Endodermal cell (in vitro differentiated cells): ENCODE measurements at regions not wholly inside any gene's neighbourhood (a gene's known extent, or its start where the extent isn't known, plus 50 kb on each side); places are given as distances from the start of the nearest gene placed in this dataset.

Source experiments
- DNase-seq: peaks from one replicate; pipeline ENCODE4 v3.0.0-alpha.2; 2017
- H3K27ac ChIP-seq: 2 replicates; pipeline ENCODE4 v1.5.1; 2013; ENCODE audit warnings: mild to moderate bottlenecking, low read depth, low read length, moderate library complexity
- H3K27me3 ChIP-seq: 2 replicates; pipeline ENCODE4 v1.6.1; 2013; ENCODE audit warnings: mild to moderate bottlenecking, low read length, moderate library complexity; ENCODE audit not compliant: insufficient read depth, control insufficient read depth, poor library complexity, severe bottlenecking
- H3K36me3 ChIP-seq: 2 replicates; pipeline ENCODE4 v1.7.0; 2013; ENCODE audit warnings: mild to moderate bottlenecking, low read length, moderate library complexity; ENCODE audit not compliant: control insufficient read depth, insufficient read depth
- H3K4me1 ChIP-seq: one replicate; pipeline ENCODE4 v1.7.0; 2013; ENCODE audit warnings: low read length; ENCODE audit not compliant: control insufficient read depth, insufficient read depth
- H3K4me3 ChIP-seq: 2 replicates; pipeline ENCODE4 v1.5.1; 2013; ENCODE audit warnings: mild to moderate bottlenecking, low read length, moderate library complexity
- H3K9ac ChIP-seq: 2 replicates; pipeline ENCODE4 v1.6.1; 2013; ENCODE audit warnings: mild to moderate bottlenecking, low read length, moderate library complexity; ENCODE audit not compliant: poor library complexity, severe bottlenecking; ENCODE audit errors: extremely low read depth
- H3K9me3 ChIP-seq: 2 replicates; pipeline ENCODE4 v1.6.1; 2013; ENCODE audit warnings: mild to moderate bottlenecking, low read length, moderate library complexity; ENCODE audit not compliant: control insufficient read depth
- H3K27ac Mint-ChIP-seq: 2 replicates; pipeline ENCODE4 v1.8.0; 2020; ENCODE audit warnings: mixed read lengths
- H3K27me3 Mint-ChIP-seq: 2 replicates; pipeline ENCODE4 v1.8.0; 2021; ENCODE audit warnings: mild to moderate bottlenecking, mixed read lengths; ENCODE audit not compliant: insufficient read depth
- H3K36me3 Mint-ChIP-seq: 2 replicates; pipeline ENCODE4 v1.8.0; 2020; ENCODE audit warnings: low read depth, mixed read lengths
- H3K4me1 Mint-ChIP-seq: 2 replicates; pipeline ENCODE4 v1.8.0; 2020; ENCODE audit warnings: mixed read lengths
- H3K4me3 Mint-ChIP-seq: 2 replicates; pipeline ENCODE4 v1.8.0; 2020; ENCODE audit warnings: mild to moderate bottlenecking, moderate library complexity, mixed read lengths
- H3K9me3 Mint-ChIP-seq: 2 replicates; pipeline ENCODE4 v1.8.0; 2020; ENCODE audit warnings: mild to moderate bottlenecking, mixed read lengths
- CTCF ChIP-seq: fragments of 200-600 bp; sonication (generic); conservative IDR thresholded peaks from 2 replicates; pipeline ENCODE4 v1.5.0; 2021; ENCODE audit warnings: antibody characterized with exemption, mild to moderate bottlenecking
- WGBS, 2 experiments: methylation state at CpG; one replicate each; pipeline versions ENCODE4 v1.1.5 to v1.1.7; 2013; ENCODE audit warnings: missing lambda C conversion rate in 2 of 2, mixed read lengths in 1 of 2; ENCODE audit not compliant: insufficient coverage in 1 of 2, insufficient read length in 1 of 2; 5-methylcytosine and 5-hydroxymethylcytosine counted together

- no peaks in the 10 kb centered on the region for H3K36me3 ChIP-seq
- peaks cover 7% of the 10 kb centered on the region for H3K9me3 ChIP-seq
- H3K9ac ChIP-seq: no peak overlapping the region
- no peak overlapping the region for H3K4me3 ChIP-seq
- H3K4me1 Mint-ChIP-seq: peaks cover 17% of the 10 kb centered on the region
- H3K4me1 ChIP-seq: peaks cover 4% of the 10 kb centered on the region
- no peak overlapping the region for H3K27ac Mint-ChIP-seq
- WGBS, 2 experiments: 93 to 96% methylated on average over 3 of the region's 3 CpGs
- DNase-seq: no peak
- no peak for TF ChIP-seq CTCF
- H3K9me3 Mint-ChIP-seq: peaks cover 4% of the 10 kb centered on the region
- H3K27me3 ChIP-seq: no peaks in the 10 kb centered on the region
- H3K27me3 Mint-ChIP-seq: no peaks in the 10 kb centered on the region
- no peaks in the 10 kb centered on the region for H3K36me3 Mint-ChIP-seq
- no peak overlapping the region for H3K27ac ChIP-seq
- H3K4me3 Mint-ChIP-seq: no peak overlapping the region
These were observed 457.3 kb upstream of the RGS18 start for GRCh38 chr1:191700922-191701321.

GRCh38 chr1:191702124-191702523 is 456.1 kb upstream of the RGS18 start:
- 95% methylated on average over 2 of the region's 2 CpGs; no CpG with 5 or more reads in 1 of the 2 experiments for WGBS, 2 experiments
- H3K9me3 Mint-ChIP-seq: no peaks in the 10 kb centered on the region
- Histone ChIP-seq H3K27ac (no peak overlapping the region), H3K9me3 (peaks cover 6% of the 10 kb centered on the region), H3K27me3 (no peaks in the 10 kb centered on the region), H3K9ac (no peak overlapping the region), H3K4me3 (no peak overlapping the region), H3K36me3 (no peaks in the 10 kb centered on the region), H3K4me1 (peaks cover 4% of the 10 kb centered on the region)
- no peak for DNase-seq
- H3K27me3 Mint-ChIP-seq: no peaks in the 10 kb centered on the region
- TF ChIP-seq CTCF: no peak
- no peak overlapping the region for H3K4me3 Mint-ChIP-seq
- peaks cover 17% of the 10 kb centered on the region for H3K4me1 Mint-ChIP-seq
- H3K36me3 Mint-ChIP-seq: no peaks in the 10 kb centered on the region
- H3K27ac Mint-ChIP-seq: no peak overlapping the region

- WGBS, 2 experiments: 88 to 98% methylated on average over 2 of the region's 2 CpGs
- TF ChIP-seq CTCF: no peak
- Mint-ChIP-seq H3K4me3 (no peak overlapping the region), H3K27me3 (no peaks in the 10 kb centered on the region), H3K36me3 (no peaks in the 10 kb centered on the region), H3K4me1 (peaks cover 16% of the 10 kb centered on the region), H3K9me3 (no peaks in the 10 kb centered on the region), H3K27ac (no peak overlapping the region)
- H3K9ac ChIP-seq: no peak overlapping the region
- H3K36me3 ChIP-seq: no peaks in the 10 kb centered on the region
- H3K4me1 ChIP-seq: peaks cover 4% of the 10 kb centered on the region
- no peak overlapping the region for H3K4me3 ChIP-seq
- H3K9me3 ChIP-seq: peaks cover 6% of the 10 kb centered on the region
- H3K27ac ChIP-seq: no peak overlapping the region
- no peaks in the 10 kb centered on the region for H3K27me3 ChIP-seq
- no peak for DNase-seq
These were observed 451.0 kb upstream of the RGS18 start for GRCh38 chr1:191707288-191707687.
